HCT116 (cell line): ENCODE measurements at regions not wholly inside any gene's neighbourhood (a gene's known extent, or its start where the extent isn't known, plus 50 kb on each side); places are given as distances from the start of the nearest gene placed in this dataset.

Experiments used
- CTCF ChIP-seq, 3 experiments: fragments of 200-600 bp in 1 of 3; sonication (generic) in 1 of 3; IDR thresholded peaks in 2 of 3; conservative IDR thresholded peaks in 1 of 3; 2 replicates each; pipeline ENCODE4 v1.5.1; 2012 to 2017; ENCODE audit warnings: low read depth in 2 of 3, low read length in 2 of 3, antibody characterized with exemption in 1 of 3, borderline replicate concordance in 1 of 3, control low read depth in 1 of 3, mild to moderate bottlenecking in 1 of 3, mixed read lengths in 1 of 3, mixed run types in 1 of 3, moderate library complexity in 1 of 3; ENCODE audit not compliant: insufficient read depth in 1 of 3
- POLR2AphosphoS5 ChIP-seq: IDR thresholded peaks from 2 replicates; pipeline ENCODE4 v1.6.1; 2011; ENCODE audit warnings: mild to moderate bottlenecking, low read depth, low read length, moderate library complexity
- SRF ChIP-seq: IDR thresholded peaks from 2 replicates; pipeline ENCODE4 v1.6.1; 2012; ENCODE audit warnings: low read depth

GRCh38 chr3:23746441-23746840 is 59.3 kb upstream of the UBE2E1 start:
- TF ChIP-seq CTCF (IDR thresholded peaks at IDR 0.05 in 2 of 3, conservative IDR thresholded peaks at IDR 0.05 in 1 of 3; ENCODE audit: borderline replicate concordance in 1 of 3, insufficient read depth in 1 of 3, low read depth in 2 of 3, low read length in 2 of 3) = no peak
- TF ChIP-seq POLR2AphosphoS5 = no peak
- no peak for TF ChIP-seq SRF
